ENCODE measurements at regions not wholly inside any gene's neighbourhood (a gene's known extent, or its start where the extent isn't known, plus 50 kb on each side); places are given as distances from the start of the nearest gene placed in this dataset.

GRCh38 chr1:65509912-65510680, 89.6 kb downstream of the LEPR start:
- no peak for DNase-seq (ENCODE audit: low read depth in 1 of 2, low spot score in 1 of 2)
- no peak for TF ChIP-seq JUND (IDR thresholded peaks at IDR 0.05; ENCODE audit: low read depth)
- in situ Hi-C loops (cut with HindIII; ENCODE audit: low pct_unique_long_range_greater_than_20kb, low sequenced_read_pairs) = no loop called here

- DNase-seq (ENCODE audit: low read depth in 1 of 2, low spot score in 1 of 2) = no peak
- no peak for TF ChIP-seq JUND (IDR thresholded peaks at IDR 0.05; ENCODE audit: low read depth)
- in situ Hi-C loops (cut with HindIII; ENCODE audit: low pct_unique_long_range_greater_than_20kb, low sequenced_read_pairs) = no loop called here
Observed at GRCh38 chr1:65510961-65511360, 90.5 kb downstream of the LEPR start.

DNA sequence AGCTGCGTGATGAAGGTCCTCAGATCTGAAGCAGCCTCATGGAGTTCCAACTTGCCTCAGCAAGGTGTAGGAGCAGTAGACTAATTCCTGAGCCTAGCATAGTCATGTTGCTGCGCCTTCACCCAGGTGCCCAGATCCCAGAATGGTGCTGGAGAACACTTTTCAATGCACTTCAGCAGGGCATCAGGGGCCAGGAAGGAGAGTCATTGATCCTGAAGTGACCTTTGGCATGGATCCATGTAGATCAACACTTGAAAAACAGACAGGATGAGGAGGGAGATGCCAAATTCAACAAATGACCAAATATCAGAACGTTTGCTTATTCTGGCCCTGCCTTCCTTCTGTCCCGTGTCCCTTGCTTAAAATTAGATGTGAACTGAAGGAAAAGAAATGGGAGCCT, 91.9 kb downstream of the LEPR start:
- in situ Hi-C loops (cut with HindIII; ENCODE audit: low pct_unique_long_range_greater_than_20kb, low sequenced_read_pairs) = no loop called here
- no peak for TF ChIP-seq JUND (IDR thresholded peaks at IDR 0.05; ENCODE audit: low read depth)
- no peak for DNase-seq (ENCODE audit: low read depth in 1 of 2, low spot score in 1 of 2)

- in situ Hi-C loops (cut with HindIII; ENCODE audit: low pct_unique_long_range_greater_than_20kb, low sequenced_read_pairs) = no loop called here
- no peak for DNase-seq (ENCODE audit: low read depth in 1 of 2, low spot score in 1 of 2)
- no peak for TF ChIP-seq JUND (IDR thresholded peaks at IDR 0.05; ENCODE audit: low read depth)
Observed at GRCh38 chr1:65512967-65513780, 92.7 kb downstream of the LEPR start.

DNA sequence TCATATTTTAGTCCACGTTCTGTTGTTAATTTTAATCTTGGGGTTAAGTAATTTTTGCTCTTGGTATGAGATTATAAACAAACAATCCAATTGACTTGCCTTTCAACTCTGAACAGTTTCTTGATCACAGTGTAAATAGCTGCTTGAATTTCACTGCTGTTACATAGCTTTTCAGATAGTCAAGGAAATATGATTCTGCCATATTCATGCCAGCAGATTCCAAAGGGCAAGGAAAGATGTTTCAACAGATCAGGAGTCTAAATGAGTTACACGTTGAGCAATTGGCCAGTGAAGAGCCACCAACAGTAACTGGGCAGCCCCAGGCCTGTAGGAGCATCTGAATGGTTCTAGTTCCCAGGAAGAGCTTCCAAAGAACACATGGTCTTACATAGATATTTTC, 93.6 kb downstream of the LEPR start:
- in situ Hi-C loops (cut with HindIII; ENCODE audit: low pct_unique_long_range_greater_than_20kb, low sequenced_read_pairs) = no loop called here
- no peak for DNase-seq (ENCODE audit: low read depth in 1 of 2, low spot score in 1 of 2)
- no peak for TF ChIP-seq JUND (IDR thresholded peaks at IDR 0.05; ENCODE audit: low read depth)

DNA sequence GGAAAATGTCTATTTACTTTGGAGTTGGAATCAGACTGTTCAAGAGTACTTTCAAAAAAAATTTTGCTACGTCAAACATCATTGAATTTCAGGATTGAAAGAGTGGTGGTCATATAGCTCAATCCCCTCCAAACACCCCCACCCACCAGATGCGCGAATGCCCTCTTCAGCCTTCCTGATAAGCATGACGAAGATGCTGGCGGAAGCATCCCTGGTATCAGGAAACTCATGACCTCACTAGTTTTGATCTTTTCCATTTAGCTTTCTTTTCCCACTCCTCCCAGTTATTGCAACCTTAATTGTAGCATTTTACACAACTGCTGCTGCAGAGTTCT, 104.4 kb downstream of the LEPR start:
- no peak for TF ChIP-seq JUND (IDR thresholded peaks at IDR 0.05; ENCODE audit: low read depth)
- in situ Hi-C loops (cut with HindIII; ENCODE audit: low pct_unique_long_range_greater_than_20kb, low sequenced_read_pairs) = no loop called here
- DNase-seq (ENCODE audit: low read depth in 1 of 2, low spot score in 1 of 2) = no peak

DNA sequence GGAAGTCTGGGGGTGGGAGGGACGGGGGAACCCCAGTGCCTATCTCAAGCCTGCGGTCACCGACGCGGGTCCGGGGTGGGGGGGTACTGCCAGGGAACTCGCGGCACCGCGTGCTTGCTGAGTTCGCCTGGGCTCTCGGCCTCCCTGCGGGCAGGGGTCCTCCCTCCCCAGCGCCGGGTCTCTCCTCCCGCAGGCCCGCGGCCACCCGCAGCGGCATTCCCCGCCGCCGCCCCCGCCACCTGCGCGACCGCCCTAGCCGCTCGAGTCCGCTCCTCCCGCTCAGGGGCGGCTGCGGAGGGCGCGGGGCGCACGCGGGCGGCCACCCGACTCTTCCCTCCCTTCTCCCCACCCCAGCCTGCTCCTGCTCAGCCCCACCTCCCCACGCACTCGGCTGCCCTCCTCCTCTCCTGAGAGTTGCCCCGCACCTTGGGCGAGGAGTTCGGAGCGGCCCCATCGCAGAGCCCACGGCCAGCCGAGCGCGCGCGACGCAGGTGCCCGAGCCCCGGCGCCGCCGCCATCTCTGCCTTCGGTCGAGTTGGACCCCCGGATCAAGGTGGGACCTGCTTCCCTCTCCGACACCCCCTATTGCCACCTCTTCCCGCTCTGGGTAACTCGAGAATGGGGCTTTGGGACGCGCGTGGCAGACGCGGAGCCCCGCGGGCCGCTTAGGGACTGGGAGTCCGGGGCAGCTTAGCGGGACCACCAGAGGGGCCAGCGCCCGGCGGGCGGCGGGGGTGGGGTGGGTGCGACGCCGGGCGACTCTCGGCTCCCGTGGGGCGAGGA, 105.0 kb downstream of the LEPR start:
- DNase-seq (ENCODE audit: low read depth in 1 of 2, low spot score in 1 of 2) = no peak
- TF ChIP-seq JUND (IDR thresholded peaks at IDR 0.05; ENCODE audit: low read depth) = no peak
- in situ Hi-C loops (cut with HindIII; ENCODE audit: low pct_unique_long_range_greater_than_20kb, low sequenced_read_pairs) = no loop called here

DNA sequence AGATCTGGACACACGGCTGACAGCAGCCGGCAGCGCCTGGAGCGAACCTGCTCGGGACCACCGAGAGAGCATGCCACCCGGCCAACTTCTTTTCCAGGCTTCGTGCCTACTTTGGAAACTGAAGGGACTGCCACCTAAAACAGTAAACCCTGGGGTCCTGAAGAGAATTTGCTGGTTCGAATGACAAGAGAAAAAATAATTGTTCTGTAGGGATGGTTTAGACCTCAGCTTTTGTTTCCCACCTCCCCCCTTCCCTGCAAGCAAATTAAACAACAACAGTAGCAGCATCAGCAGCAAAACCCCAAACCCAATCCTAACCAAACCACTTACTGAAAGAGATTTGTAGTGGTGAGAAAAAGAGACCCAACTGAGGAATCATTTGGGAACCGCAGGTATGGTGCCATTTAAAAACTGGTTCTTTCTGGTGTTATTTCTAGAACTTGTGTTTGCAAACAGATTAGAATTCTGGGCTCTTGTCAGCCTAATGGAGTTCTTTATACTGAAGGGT, 105.6 kb downstream of the LEPR start:
- in situ Hi-C loops (cut with HindIII; ENCODE audit: low pct_unique_long_range_greater_than_20kb, low sequenced_read_pairs) = no loop called here
- DNase-seq (ENCODE audit: low read depth in 1 of 2, low spot score in 1 of 2) = no peak
- no peak for TF ChIP-seq JUND (IDR thresholded peaks at IDR 0.05; ENCODE audit: low read depth)

GRCh38 chr1:65527190-65527589, 106.7 kb downstream of the LEPR start:
- DNase-seq (ENCODE audit: low read depth in 1 of 2, low spot score in 1 of 2) = peak; percentile 49 to 62
- no peak for TF ChIP-seq JUND (IDR thresholded peaks at IDR 0.05; ENCODE audit: low read depth)
- in situ Hi-C loops (cut with HindIII; ENCODE audit: low pct_unique_long_range_greater_than_20kb, low sequenced_read_pairs) = no loop called here

DNA sequence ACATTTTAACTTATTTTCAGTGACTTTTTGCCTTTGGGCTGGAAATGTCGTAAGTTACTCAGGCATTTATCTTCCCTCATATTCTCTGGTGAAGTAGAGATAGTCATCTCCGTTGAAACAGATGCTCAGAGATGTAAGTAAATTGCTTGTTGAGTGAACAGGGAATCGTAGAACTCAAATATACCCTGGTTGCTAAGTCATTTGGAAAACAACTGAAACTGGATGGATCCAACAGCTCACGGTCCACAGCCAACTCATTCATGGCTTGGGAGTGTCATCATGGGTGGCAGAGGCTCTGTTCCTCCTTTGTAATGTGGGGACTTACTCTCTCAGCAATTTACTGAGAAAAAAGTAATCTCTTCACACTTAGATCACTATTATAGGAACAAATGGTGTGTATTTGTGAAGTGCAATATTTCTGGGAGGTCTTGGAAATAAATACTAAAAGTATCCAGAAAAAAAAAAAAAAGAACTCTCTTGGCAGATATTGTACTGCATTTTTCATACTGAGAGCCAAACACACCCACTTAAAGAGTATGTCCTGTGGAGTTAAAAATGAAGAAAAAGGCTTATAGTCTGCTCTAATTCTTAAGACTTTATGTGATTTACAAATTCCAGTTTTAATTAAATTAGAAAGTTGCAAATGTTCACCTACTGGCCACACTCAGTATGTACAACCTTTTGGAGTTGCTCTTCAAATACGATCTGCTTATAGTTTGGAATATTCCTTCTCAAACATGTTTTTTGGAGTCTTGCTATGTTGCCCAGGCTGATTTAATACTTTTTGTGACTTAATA, 107.4 kb downstream of the LEPR start:
- DNase-seq (ENCODE audit: low read depth in 1 of 2, low spot score in 1 of 2) = no peak
- in situ Hi-C loops (cut with HindIII; ENCODE audit: low pct_unique_long_range_greater_than_20kb, low sequenced_read_pairs) = no loop called here
- no peak for TF ChIP-seq JUND (IDR thresholded peaks at IDR 0.05; ENCODE audit: low read depth)

DNA sequence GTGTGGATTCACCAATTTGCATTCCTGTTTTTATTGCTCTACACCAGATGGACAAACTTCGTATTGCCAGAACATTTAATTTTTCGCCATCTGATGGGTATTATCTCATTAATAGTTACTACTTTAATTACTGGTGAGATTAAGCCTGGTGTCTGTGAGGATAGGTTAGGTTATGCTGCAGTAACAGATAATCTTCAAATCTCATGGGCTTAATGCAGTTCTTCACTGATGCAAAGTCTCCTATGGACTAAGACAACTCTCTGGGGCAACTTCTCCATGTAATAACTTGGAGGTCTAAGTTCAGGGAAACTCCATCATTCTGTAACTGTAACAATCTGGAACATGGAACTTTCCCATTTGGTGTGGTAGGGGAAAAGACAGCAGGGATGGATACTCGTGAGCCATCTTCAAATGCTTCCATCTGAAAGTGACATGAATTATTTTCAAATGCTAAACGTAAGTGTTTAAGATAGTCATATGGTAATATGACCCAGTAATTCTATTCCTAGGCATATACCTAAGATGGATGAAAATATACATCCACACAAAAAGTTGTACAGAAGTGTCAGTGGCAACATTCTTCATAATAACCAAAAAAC, 111.6 kb downstream of the LEPR start:
- DNase-seq (ENCODE audit: low read depth in 1 of 2, low spot score in 1 of 2) = no peak
- in situ Hi-C loops (cut with HindIII; ENCODE audit: low pct_unique_long_range_greater_than_20kb, low sequenced_read_pairs) = no loop called here
- TF ChIP-seq JUND (IDR thresholded peaks at IDR 0.05; ENCODE audit: low read depth) = no peak

DNA sequence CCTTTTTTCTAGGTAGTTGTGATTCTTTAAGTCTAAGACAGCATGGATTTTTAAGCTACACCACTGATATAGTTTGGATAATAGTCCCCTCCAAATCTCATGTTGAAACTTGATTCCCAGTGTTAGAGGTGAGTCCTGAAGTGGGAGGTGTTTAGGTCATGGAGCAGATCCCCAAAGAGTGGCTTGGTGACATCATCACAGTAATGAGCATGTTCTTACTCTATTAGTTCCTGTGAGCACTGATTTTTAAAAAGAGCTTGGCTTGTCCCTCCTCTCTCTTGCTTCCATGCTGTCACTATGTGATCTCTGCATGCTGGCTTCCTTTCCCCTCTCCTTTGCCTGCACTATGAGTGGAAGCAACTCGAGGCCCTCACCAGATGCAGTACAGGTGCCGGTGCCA, 115.5 kb downstream of the LEPR start:
- in situ Hi-C loops (cut with HindIII; ENCODE audit: low pct_unique_long_range_greater_than_20kb, low sequenced_read_pairs) = no loop called here
- no peak for DNase-seq (ENCODE audit: low read depth in 1 of 2, low spot score in 1 of 2)
- no peak for TF ChIP-seq JUND (IDR thresholded peaks at IDR 0.05; ENCODE audit: low read depth)

Data from T47D (cell line).